Sigmoid colon (tissue), 4 donors: ENCODE measurements at regions not wholly inside any gene's neighbourhood (a gene's known extent, or its start where the extent isn't known, plus 50 kb on each side); places are given as distances from the start of the nearest gene placed in this dataset.

Source experiments
- EP300 ChIP-seq, 4 donors: sonication (generic); formaldehyde crosslinking; IDR thresholded peaks; one replicate each; pipeline ENCODE4 v1.6.1; 2017; ENCODE audit warnings: antibody characterized with exemption in 4 of 4
- POLR2A ChIP-seq, 2 donors: fragments of 450-650 bp; IDR thresholded peaks; one replicate each; pipeline ENCODE4 v1.6.1; 2016; ENCODE audit warnings: antibody characterized with exemption in 2 of 2, mild to moderate bottlenecking in 2 of 2, moderate library complexity in 2 of 2
- TF ChIP-seq, protein P1 (sequence below), 4 experiments: fragments of 450-650 bp in 3 of 4; fragments of 200-600 bp in 1 of 4; IDR thresholded peaks; one replicate each; pipeline ENCODE4 v1.5.1; 2016 to 2019; ENCODE audit warnings: antibody characterized with exemption in 4 of 4, mild to moderate bottlenecking in 3 of 4, moderate library complexity in 2 of 4

DNA sequence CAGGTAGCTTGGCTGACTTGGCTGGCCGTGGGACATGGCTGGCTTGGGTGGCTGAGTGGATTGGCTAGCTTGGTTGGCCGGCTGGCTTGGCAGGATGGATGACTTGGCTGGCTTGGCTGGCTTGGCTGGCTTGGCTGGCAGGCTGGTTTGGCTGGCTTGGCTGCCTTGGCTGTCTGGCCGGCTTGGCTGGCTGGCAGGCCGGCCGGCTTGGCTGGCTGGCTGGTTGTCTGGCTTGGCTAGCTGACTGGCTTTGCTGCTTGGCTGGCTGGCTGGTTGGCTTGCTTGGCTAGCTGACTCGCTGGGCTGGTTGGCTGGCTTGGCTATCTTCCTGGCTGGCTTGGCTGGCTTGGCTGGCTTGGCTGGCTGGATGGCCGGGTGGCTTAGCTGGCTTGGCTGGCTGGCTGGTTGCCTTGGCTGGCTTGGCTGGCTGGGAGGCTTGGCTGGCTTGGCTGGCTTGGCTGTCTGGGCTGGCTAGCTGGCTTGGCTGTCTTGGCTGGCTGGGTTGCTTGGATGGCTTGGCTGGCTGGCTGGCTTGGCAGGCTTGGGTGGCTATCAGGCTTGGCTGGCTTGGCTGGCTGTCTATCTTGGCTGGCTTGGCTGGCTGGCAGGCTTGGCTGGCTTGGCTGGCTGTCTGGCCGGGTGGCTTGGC, 129.7 kb upstream of the FAM72C start:
- TF ChIP-seq, protein P1, sequence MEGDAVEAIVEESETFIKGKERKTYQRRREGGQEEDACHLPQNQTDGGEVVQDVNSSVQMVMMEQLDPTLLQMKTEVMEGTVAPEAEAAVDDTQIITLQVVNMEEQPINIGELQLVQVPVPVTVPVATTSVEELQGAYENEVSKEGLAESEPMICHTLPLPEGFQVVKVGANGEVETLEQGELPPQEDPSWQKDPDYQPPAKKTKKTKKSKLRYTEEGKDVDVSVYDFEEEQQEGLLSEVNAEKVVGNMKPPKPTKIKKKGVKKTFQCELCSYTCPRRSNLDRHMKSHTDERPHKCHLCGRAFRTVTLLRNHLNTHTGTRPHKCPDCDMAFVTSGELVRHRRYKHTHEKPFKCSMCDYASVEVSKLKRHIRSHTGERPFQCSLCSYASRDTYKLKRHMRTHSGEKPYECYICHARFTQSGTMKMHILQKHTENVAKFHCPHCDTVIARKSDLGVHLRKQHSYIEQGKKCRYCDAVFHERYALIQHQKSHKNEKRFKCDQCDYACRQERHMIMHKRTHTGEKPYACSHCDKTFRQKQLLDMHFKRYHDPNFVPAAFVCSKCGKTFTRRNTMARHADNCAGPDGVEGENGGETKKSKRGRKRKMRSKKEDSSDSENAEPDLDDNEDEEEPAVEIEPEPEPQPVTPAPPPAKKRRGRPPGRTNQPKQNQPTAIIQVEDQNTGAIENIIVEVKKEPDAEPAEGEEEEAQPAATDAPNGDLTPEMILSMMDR (IDR thresholded peaks at IDR 0.05) = no peak
- TF ChIP-seq POLR2A (IDR thresholded peaks at IDR 0.05) (no peak), EP300 (IDR thresholded peaks at IDR 0.05) (no peak)
